Skeletal muscle cell (primary cell): ENCODE measurements at regions not wholly inside any gene's neighbourhood (a gene's known extent, or its start where the extent isn't known, plus 50 kb on each side); places are given as distances from the start of the nearest gene placed in this dataset.
A peak's percentile ranks its signal among the peaks of the same experiment; 100 is the strongest.

Source experiments
- DNase-seq: peaks from one replicate; pipeline ENCODE4 v3.0.0-alpha.2; 2010; ENCODE audit warnings: low read depth
- H3K4me3 ChIP-seq: 2 replicates; pipeline ENCODE4 v1.5.1; 2011; ENCODE audit warnings: low read depth, mild to moderate bottlenecking, control low read depth, low read length, moderate library complexity

DNA sequence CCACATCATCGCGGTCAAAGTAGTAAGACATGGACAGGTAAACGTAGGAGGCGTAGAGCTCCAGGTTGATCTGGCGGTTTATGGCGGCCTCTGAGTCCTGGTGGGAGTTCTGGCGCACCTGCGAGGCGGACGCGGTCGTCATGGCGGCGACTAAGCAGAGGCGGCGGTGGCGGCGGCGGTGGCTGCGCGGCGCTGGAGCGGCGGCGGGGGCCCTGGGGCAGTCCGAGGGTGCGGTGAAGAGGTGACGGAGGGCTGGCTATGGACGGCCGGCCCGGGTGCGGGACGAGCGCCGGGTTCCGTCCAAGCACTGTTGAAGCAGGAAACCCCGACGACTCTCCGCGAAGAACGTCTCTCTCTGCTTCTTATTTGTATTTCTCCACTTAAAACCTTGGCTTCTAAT is 484.3 kb upstream of the SGCG start:
- DNase-seq = no peak
- H3K4me3 ChIP-seq = no peak overlapping the region

DNA sequence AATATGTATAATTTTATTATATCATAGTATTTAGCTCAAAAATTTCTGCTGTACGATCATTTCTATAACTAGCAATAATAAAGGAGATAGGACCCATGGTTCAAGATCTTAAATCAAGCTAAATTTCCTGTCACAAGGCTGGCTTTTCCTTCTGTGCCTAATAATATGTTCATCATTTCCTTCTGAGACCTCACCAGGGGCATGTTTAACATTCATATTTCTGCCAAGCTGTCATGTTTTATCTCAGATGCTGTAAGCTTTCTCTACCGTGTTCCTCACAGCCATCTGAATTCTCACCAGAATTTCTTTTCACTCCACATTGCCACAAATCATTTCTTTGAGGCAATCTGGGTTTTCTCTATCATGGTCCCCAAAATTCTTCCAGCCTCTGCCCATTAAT is 482.3 kb upstream of the SGCG start:
- DNase-seq = no peak
- H3K4me3 ChIP-seq = no peak overlapping the region

DNA sequence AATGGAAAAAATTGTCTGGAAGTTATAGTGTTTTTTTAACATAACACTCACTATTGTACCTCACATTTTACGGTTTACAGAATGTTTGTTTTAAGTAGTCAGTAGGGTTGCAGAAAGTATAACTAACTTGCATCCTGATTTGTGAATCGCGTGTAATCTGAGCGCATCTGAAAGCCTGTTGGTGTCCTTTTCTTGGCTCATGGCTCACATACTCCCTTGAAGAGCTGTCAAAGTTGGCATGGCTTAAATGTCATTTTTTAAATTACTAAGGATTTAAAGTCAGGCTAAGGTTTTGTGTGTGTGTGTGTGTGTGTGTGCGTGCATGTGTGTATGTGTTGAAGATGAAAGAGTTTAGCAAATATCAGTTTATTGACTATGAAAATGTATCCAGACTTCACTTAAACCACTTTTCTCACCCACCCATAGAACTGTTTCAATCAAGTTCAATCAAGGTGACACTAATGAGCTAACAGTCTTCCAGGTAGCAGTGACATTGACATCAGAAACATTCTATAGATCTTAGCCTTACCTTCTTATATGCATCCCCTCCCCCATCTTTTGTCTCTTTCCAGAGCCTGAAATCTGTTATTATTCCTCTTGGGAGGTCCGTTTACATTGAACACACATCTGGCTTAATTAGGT is 480.4 kb upstream of the SGCG start:
- H3K4me3 ChIP-seq = no peak overlapping the region
- DNase-seq = no peak

DNA sequence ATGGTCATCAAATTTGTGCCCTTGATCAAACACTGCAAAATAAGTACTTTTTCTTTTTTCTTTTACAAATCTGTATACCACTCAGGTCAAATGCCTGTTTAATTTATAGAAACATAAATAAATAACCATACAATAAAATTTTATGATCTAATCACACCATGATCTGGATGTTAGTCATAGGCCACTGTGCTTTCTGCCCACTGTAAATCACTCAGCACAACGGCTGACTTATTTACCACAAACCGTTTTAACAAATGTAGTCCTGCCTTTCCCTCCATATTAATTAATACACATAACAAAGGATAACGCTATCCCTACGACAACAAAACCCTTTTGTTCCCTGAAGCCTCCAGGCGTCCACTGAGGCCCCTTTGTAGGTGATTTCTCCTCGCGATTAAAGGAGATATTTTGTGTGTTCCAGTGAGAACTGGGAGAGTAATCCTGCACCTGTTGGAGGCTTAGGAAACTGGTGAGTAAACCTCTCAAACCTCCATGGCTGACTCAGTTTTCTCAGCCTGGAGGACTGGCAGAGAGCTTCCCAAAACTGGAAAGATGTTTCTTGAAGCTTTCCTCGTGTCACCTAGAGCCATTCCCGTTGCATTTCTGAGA is 477.1 kb upstream of the SGCG start:
- peak; percentile 28 for DNase-seq
- no peak overlapping the region for H3K4me3 ChIP-seq

DNA sequence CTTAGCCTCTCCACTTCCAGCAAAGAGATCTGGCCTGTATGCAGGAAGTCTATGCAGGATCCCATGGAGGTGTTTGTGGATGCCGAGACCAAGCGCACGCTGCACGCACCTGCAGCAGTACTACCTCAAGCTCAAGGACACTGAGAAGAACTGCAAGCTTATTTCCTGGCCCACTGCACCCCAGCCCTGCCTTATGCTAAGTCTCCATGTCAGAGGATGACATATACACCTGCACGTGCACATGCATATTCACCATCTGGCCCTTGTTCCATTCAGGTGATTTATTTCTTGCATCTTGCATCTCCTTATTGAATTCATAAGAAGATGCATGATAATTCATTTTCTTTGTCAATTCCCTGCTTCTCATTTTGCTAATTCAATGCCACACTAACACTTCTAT is 472.8 kb upstream of the SGCG start:
- no peak overlapping the region for H3K4me3 ChIP-seq
- no peak for DNase-seq

DNA sequence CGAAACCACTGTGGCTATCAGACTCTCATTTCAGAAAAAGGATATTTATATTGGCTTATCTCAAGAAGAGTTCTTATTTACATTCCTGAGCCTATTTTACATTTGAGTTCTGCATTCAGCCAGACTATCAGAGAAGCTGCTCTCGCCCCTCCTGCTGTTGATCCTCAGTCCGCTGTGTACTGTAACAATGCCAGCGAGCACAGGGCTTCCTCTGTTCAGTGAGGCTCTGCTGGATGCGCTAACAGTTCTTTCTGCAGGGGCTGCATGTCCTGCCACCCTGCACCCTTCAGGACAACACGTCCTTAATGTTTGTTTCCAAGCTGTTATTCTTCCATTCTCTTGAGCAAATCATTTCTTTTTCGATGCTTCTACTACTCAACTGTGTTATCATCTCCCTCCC is 463.7 kb upstream of the SGCG start:
- no peak for DNase-seq
- no peak overlapping the region for H3K4me3 ChIP-seq

DNA sequence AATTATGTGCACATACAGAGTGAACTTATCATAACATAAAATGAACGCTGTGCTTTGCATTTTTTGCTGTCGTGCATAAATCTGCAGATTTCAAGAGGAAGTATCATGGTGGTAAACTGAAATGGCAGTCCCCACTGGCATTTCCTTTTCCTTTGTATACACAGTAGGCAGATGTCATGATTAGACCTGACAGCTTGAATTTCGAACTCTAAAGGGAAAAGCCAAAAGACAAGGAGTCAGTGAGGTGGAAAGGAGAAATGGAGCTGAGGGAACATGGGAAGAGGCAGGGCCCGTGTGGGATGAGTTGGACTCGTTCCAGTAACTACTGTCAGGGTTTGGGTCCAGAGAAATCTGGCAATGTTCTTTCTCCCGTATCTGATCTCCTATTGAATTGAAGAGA is 454.1 kb upstream of the SGCG start:
- no peak overlapping the region for H3K4me3 ChIP-seq
- DNase-seq = no peak

DNA sequence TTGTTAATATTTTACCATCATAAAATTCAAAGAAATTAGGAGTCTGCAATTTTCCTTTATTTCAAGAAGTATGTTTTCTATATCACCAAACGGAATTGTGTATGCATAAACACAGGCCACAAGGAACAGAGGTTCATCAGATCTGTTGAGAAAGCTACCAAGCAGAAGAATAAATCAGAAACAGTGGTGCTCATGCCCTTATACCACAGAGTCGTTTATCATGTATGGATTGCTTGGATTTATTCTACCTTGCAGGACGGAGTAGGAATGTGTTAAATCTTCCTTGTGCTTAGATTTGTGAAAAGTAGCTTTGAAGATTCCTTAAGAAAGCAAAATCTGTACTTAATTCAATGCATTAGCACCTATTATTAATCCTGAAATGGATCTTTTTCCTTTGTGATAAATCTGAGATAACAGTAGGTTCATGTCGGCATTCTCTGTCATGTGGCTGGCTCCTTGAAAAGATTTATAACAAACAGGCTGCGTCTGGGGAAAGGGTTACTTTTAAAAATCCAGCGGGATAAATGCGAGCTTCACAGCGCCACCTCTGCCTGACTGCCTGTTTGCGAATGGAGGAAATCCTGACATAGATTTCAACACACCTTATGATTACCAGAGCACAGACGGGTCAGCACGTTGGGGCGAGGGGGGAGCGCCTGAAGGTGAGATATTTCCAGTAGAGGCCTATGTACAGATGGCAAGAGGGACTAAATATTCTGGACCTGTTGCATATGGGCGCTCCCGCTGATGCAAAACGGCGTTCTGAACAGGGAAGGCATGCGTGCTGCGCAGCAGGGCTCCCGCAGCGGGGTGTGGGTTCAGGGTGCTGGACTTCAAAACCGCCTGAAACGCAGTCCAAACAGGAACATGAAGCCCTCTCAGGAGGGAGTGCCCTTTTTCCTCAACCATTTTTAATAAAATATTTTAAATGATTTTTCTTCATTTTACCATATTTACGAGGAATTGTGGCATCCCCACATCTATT is 445.5 kb upstream of the SGCG start:
- no peak overlapping the region for H3K4me3 ChIP-seq
- no peak for DNase-seq

DNA sequence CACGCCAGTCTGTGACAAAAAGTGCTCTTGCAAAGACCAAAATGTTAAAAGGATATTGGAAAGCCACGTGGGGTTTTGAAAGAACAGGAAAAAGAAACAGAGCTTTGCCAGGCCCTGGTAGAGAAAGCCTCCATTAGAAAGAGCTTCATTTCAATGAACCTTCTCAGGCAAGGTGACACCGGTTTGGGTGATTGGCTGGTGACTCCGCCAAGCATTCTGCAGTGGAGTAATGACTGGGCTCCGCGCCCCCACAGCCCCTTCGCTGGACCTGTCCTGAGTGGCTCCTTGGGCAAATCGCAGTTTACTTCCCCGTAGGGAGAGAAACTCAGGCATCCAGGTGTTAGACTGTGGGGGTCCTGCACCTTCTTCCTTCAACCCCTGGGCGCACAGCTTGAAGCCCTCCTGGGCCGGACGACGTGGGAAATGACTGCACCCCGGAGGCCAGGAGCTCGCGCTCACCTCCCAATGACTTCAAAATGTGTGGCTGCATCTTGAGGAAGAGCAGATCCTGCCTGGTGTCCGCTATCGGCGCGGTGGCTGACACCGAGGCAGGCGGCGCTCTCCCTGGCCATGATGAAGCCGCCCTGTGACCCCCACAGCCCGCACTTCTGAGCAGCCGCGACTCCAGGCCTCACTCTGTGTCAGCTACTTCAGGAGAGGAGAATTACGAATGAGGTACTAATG is 444.6 kb upstream of the SGCG start:
- no peak overlapping the region for H3K4me3 ChIP-seq
- no peak for DNase-seq

DNA sequence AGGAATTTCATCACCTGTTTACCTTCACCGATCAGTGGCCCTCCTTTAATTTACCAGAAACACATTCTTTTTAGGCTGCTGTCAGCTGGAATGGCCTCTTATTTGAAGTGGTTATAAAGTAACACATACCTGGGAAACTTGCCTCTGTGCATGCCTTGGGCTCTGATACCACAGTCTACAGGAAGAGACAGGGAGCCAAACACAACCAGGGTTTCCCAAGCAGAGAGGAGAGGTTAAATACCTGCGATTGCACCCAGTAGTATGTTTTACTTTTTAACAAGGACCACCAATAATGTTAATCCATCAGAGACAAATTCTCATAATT is 444.0 kb upstream of the SGCG start:
- DNase-seq = no peak
- H3K4me3 ChIP-seq = no peak overlapping the region

DNA sequence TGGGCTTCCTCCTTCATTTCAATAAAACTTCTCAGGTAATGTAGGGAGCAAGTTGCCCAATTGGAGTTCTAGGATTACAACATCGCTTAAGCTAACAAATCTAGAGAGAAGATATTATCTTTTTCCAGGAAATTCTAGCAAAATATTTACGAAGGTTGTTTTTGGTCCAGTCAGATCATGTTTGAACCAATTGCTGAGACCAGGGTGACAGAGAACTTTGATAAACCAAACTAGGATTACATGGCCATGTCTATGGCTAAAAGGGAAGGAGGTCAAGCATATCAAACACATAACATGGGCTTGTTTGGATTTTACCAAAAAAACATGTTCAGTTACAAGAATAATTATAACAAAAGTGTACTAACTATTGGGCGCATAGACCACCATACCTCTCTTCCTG is 442.4 kb upstream of the SGCG start:
- no peak overlapping the region for H3K4me3 ChIP-seq
- DNase-seq = no peak

DNA sequence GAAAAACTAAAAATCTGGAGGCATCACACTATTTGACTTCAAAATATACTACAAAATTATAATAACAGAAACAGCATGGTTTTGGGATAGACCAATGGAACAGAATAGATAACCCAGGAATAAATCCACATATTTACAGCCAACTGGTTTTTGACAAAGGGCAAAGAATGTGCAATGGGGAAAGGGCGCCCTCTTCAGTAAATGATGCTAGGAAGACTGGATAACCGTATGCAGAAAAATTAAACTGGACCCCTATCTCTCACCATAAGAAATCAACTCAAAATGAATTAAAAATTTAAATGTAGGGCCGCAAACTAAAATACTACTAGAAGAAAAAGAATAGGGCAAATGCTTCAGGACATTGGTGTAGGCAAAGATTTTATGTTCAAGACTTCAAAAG is 440.5 kb upstream of the SGCG start:
- no peak for DNase-seq
- H3K4me3 ChIP-seq = no peak overlapping the region

DNA sequence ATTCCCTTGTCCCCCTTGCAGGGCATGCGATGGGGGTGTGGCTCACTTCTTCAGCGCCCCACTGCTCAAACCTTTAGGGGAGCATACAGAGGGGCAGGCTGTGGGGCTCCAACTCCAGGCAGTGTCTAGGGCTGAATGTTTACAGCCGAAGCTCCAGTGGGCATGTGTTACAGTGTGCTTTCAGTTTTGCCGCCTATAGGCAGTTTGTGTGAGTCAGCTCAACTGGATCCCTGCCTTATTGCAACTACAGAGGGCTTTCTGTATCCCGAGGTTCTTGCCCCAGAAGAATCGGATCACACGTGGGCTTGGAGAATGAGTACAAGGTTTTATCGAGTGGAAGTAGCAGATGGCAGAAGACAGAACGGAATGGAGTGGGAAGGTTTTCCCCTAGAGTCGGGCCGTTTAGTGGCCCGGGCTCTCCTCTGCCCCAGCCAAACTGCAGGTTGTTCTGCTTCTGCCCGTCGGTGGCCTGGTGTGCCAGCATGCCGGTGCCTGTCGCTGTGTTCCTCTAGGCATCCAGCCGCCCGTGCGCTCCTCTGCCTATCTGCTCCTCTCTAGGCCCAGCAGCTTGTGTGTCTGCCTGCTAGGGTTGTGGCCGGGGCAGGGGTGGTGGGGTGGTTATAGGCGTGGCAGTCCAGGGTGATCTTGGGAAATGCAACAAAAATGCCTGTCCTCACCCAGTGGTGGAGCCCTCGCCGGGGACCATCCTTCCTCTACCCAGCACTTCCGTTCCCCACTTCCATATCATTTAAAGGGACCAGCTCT is 435.9 kb upstream of the SGCG start:
- no peak for DNase-seq
- H3K4me3 ChIP-seq = no peak overlapping the region

DNA sequence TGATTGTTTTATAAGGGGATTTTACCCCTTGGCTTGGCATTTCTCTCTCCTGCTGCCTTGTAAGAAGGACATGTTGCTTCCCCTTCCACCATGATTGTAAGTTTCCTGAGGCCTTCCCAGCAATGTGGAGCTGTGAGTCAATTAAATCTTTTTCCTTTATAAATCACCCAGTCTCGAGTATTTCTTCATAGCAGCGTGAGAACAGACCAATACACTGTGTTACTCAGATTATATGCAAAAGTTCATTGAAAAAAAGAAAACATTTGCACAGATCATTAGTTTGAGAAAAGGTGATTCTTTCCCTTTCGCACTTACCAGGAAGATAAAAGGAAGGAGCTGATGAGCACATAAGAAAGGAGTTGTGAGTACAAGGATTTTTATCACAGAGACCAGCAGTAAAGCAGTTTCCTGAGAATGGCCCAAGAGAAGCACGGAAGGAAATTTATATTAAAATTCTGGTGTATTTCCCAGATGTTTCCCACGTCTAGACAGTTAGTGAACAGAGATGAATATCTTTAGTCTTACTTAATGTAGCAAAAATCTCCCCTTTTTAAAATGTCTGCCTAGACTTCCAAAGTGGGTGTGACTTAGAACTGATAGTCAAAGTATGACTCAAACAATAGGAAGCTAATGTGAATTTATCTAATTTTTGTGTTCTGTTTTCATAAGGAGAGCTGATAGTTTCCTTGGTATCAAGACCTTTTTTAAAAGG is 431.8 kb upstream of the SGCG start:
- no peak overlapping the region for H3K4me3 ChIP-seq
- no peak for DNase-seq

DNA sequence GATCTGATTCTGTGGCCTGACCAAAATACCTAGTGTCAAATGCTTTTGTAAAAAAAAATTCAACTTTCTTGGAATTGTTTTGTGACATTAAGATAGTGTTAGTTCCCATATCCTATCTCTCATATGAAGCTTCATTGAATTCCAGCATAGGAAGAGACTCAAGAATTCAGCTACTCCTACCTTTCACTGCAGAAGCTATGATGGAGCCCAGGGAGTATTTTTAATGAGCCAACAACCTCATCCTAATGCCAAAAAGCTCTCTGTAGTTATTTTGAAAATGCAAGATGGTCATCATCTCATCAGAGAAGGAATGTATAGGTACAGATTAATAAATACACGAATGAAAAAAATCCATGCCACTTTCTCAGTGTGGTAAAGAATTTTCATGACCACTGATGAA is 431.2 kb upstream of the SGCG start:
- no peak overlapping the region for H3K4me3 ChIP-seq
- no peak for DNase-seq

DNA sequence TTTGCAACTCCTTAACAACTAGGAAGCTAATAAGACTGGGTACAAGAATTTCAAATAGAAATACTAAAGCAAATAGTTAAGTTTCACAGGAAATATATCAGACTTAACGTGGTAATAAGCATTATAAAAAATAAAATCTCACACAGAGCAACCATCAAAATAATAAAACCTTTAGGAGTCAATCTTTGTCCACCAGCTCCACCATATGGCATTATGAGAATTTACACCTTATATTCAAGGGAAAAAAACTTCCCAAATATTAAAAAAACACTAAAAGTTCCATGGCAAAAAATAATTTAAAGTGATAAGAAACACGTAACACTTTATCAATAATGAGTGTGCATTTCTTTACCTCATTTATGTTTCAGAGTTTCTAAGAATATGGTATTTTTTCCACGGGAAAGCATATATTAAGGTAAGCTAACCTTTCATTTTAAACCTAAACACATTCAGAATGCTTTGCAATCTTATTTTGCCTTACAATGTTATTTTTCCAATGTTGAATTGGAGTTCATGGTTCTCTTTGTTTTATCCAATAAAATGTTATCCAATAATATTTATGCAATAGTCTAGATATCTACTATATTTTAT is 423.2 kb upstream of the SGCG start:
- no peak for DNase-seq
- H3K4me3 ChIP-seq = no peak overlapping the region

DNA sequence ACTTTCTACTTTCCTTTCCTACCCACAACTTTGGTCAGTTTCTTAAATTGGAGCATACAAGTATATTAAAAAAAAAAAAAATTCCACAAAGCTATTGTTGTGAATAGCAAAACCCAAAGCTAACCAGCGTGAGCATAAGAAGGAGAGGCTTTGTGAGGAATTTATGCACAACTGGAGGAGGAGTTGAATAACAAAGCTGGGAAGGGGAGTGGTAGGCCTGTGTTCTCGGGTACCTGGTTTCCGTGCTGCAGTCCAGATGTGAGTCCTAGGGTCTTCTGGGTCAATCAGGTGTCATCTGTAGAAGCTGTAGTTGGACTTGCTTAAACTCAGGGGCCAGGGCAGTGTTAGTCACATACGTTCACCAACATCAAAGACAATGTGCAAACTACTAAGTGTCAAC is 422.5 kb upstream of the SGCG start:
- no peak overlapping the region for H3K4me3 ChIP-seq
- DNase-seq = no peak

DNA sequence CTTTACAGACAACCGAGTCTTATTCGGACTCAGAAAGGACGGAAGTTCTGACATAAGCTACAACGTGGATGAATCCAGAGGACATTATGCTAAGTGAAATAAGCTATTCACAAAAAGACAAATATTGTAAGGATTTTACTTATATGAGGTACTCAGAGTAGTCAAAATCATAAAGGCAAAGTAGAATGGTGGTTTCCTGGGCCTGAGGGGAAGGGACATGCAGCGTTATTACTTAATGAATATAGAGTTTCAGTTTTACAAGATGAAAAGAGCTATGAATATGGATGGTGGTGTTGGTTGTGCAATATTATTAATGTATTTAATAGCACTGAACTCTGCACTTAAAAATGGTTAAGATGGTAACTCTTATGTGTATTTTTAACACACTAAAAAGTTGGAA is 419.1 kb upstream of the SGCG start:
- H3K4me3 ChIP-seq = no peak overlapping the region
- no peak for DNase-seq

DNA sequence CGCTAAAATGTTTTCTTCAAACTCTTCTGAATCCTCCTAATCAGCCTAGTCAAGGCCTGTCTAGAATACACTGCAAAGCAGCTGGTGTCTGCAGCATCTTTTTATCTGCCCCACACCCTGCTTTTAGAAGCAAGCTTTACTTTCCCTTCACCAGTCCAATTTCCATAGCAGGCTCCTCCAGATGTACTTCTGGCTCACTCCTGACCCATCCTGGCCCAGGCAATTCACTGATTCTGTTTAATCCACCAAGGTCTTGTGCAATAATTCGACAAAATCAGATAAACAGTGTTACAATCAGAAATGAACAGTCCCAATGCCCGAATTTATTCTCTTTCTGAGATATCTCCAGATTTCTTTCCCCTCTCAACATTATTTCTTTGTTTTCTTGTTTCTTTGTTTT is 415.2 kb upstream of the SGCG start:
- DNase-seq = no peak
- H3K4me3 ChIP-seq = no peak overlapping the region
